Neural progenitor cell (in vitro differentiated cells): ENCODE measurements at regions not wholly inside any gene's neighbourhood (a gene's known extent, or its start where the extent isn't known, plus 50 kb on each side); places are given as distances from the start of the nearest gene placed in this dataset.

Experiments
- CTCF ChIP-seq: fragments of 200-600 bp; sonication (generic); IDR thresholded peaks from 2 replicates; pipeline ENCODE4 v1.5.1; 2017; ENCODE audit warnings: antibody characterized with exemption, mild to moderate bottlenecking
- EZH2 ChIP-seq: fragments of 200-600 bp; sonication (generic); IDR thresholded peaks from 2 replicates; pipeline ENCODE4 v1.6.1; 2017; ENCODE audit warnings: antibody characterized with exemption, mild to moderate bottlenecking, moderate library complexity
- EZH2phosphoT487 ChIP-seq: fragments of 200-600 bp; sonication (generic); IDR thresholded peaks from 2 replicates; pipeline ENCODE4 v1.6.1; 2017; ENCODE audit warnings: antibody characterized with exemption

DNA sequence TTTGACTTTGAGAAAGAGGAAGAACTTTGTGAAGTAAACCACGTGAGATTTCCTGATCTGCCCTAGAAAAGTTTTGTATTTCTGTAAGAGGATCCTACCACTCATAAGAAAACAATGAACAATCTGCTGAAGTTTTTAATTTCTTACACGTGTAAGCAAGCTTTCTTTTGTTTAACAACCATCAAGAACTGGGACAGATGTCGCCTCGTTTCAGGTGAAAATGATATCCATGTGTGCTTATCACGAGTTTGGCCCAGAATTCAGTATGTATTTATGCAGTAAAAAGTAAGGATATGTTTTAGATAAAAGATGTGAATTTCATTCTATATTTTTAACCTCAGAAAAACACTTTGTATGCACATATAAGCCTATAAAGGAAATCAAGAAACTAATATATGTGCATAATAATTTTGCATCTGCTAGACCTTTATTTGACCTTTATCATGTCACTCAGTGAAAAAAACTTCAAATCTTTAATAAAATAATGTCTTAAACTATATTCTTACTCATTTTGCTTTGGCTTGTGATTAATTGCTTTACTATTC is 56.9 kb upstream of the DHRS4 start:
- TF ChIP-seq CTCF = no peak
- TF ChIP-seq EZH2phosphoT487 = no peak
- TF ChIP-seq EZH2 = no peak
